PFSK-1 (cell line): ENCODE measurements at regions not wholly inside any gene's neighbourhood (a gene's known extent, or its start where the extent isn't known, plus 50 kb on each side); places are given as distances from the start of the nearest gene placed in this dataset.

ENCODE experiments used
- FOXP2 ChIP-seq: optimal IDR thresholded peaks from 2 replicates; pipeline ENCODE3; 2011; ENCODE audit warnings: borderline replicate concordance, control low read depth, inconsistent platforms; ENCODE audit not compliant: insufficient read depth; ENCODE audit errors: extremely low read length, extremely low read depth
- POLR2AphosphoS5 ChIP-seq: IDR thresholded peaks from 2 replicates; pipeline ENCODE4 v1.6.1; 2012; ENCODE audit warnings: low read depth, mild to moderate bottlenecking, control low read depth, low read length, moderate library complexity
- SIN3A ChIP-seq: IDR thresholded peaks from 2 replicates; pipeline ENCODE4 v1.6.1; 2012; ENCODE audit warnings: mild to moderate bottlenecking, low read length, moderate library complexity, borderline replicate concordance; ENCODE audit not compliant: insufficient read depth
- TAF1 ChIP-seq: IDR thresholded peaks from 2 replicates; pipeline ENCODE4 v1.6.1; 2012; ENCODE audit warnings: low read length, control low read depth, borderline replicate concordance; ENCODE audit not compliant: insufficient read depth
- TF ChIP-seq, protein P1 (sequence below), 2 experiments: IDR thresholded peaks; 2 replicates each; pipeline versions ENCODE4 v1.6.1 to v1.8.0; 2011 to 2012; ENCODE audit warnings: low read depth in 2 of 2, low read length in 2 of 2, control low read depth in 1 of 2, inconsistent platforms in 1 of 2, mild to moderate bottlenecking in 1 of 2, moderate library complexity in 1 of 2; ENCODE audit not compliant: insufficient read depth in 1 of 2

DNA sequence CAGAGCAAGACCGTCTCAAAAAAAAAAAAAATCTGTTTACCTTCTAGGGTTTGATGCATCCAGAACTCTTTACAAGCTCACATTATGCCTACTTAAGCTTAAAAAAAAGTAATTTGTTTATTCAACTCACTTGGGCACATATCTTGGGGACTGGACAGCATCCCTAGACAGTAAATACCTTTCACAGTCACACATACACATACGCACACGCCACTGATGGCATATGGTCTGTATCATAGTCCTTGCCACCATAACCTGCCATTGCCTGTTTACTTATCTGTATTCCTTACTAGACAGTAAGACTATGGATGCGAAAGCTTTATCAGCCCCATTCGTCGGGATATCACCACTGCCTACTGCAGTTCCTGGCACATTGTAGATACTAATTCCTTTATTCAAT, 446.3 kb upstream of the RGS18 start:
- no peak for TF ChIP-seq TAF1
- no peak for TF ChIP-seq SIN3A
- TF ChIP-seq POLR2AphosphoS5, result no peak
- TF ChIP-seq, protein P1, sequence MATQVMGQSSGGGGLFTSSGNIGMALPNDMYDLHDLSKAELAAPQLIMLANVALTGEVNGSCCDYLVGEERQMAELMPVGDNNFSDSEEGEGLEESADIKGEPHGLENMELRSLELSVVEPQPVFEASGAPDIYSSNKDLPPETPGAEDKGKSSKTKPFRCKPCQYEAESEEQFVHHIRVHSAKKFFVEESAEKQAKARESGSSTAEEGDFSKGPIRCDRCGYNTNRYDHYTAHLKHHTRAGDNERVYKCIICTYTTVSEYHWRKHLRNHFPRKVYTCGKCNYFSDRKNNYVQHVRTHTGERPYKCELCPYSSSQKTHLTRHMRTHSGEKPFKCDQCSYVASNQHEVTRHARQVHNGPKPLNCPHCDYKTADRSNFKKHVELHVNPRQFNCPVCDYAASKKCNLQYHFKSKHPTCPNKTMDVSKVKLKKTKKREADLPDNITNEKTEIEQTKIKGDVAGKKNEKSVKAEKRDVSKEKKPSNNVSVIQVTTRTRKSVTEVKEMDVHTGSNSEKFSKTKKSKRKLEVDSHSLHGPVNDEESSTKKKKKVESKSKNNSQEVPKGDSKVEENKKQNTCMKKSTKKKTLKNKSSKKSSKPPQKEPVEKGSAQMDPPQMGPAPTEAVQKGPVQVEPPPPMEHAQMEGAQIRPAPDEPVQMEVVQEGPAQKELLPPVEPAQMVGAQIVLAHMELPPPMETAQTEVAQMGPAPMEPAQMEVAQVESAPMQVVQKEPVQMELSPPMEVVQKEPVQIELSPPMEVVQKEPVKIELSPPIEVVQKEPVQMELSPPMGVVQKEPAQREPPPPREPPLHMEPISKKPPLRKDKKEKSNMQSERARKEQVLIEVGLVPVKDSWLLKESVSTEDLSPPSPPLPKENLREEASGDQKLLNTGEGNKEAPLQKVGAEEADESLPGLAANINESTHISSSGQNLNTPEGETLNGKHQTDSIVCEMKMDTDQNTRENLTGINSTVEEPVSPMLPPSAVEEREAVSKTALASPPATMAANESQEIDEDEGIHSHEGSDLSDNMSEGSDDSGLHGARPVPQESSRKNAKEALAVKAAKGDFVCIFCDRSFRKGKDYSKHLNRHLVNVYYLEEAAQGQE (IDR thresholded peaks at IDR 0.05; ENCODE audit: insufficient read depth in 1 of 2, low read depth in 2 of 2, low read length in 2 of 2), result no peak
- TF ChIP-seq FOXP2, result no peak
